SK-N-DZ (cell line): ENCODE measurements at regions not wholly inside any gene's neighbourhood (a gene's known extent, or its start where the extent isn't known, plus 50 kb on each side); places are given as distances from the start of the nearest gene placed in this dataset.
"Not testable (repeated sequence)": the region's sequence is repeated elsewhere in the genome, so short reads cannot be mapped to it uniquely, and the experiment has no call there.

Source experiments
- DNase-seq: peaks from one replicate; pipeline ENCODE4 v3.0.0-alpha.2; 2015; ENCODE audit warnings: low spot score

GRCh38 chr16:64305663-64306062 lies 816.2 kb downstream of the CDH11 start:
- no peak for DNase-seq

GRCh38 chr16:64304951-64305350 lies 816.9 kb downstream of the CDH11 start:
- DNase-seq = no peak

- DNase-seq = no peak
These were observed 817.5 kb downstream of the CDH11 start for GRCh38 chr16:64304396-64304795.

- DNase-seq = no peak
These were observed 823.8 kb downstream of the CDH11 start for GRCh38 chr16:64297863-64298600.

GRCh38 chr16:64295466-64295865 lies 826.4 kb downstream of the CDH11 start:
- DNase-seq = no peak

- DNase-seq = no peak
These were observed 828.9 kb downstream of the CDH11 start for GRCh38 chr16:64292953-64293352.

- DNase-seq = no peak
These were observed 829.7 kb downstream of the CDH11 start for GRCh38 chr16:64292161-64292560.

GRCh38 chr16:64290461-64290860 lies 831.4 kb downstream of the CDH11 start:
- DNase-seq = no peak

- DNase-seq = no peak
These were observed 834.0 kb downstream of the CDH11 start for GRCh38 chr16:64287655-64288528.

GRCh38 chr16:64282181-64282580 lies 839.7 kb downstream of the CDH11 start:
- DNase-seq = no peak

GRCh38 chr16:64280317-64280716 lies 841.5 kb downstream of the CDH11 start:
- DNase-seq = no peak

GRCh38 chr16:64278196-64278595 lies 843.7 kb downstream of the CDH11 start:
- DNase-seq = no peak

GRCh38 chr16:64276646-64277045 lies 845.2 kb downstream of the CDH11 start:
- DNase-seq = no peak

GRCh38 chr16:64272028-64272427 lies 849.8 kb downstream of the CDH11 start:
- DNase-seq = no peak

GRCh38 chr16:64269756-64270155 lies 852.1 kb downstream of the CDH11 start:
- no peak for DNase-seq

GRCh38 chr16:64265756-64266155 lies 856.1 kb downstream of the CDH11 start:
- no peak for DNase-seq

GRCh38 chr16:64260631-64261401 lies 861.0 kb downstream of the CDH11 start:
- not testable (repeated sequence) for DNase-seq

GRCh38 chr16:64254443-64255367 lies 867.2 kb downstream of the CDH11 start:
- DNase-seq = no peak

GRCh38 chr16:64253525-64253924 lies 868.3 kb downstream of the CDH11 start:
- DNase-seq = no peak

- no peak for DNase-seq
These were observed 868.8 kb downstream of the CDH11 start for GRCh38 chr16:64253096-64253495.

- DNase-seq = no peak
These were observed 870.1 kb downstream of the CDH11 start for GRCh38 chr16:64251742-64252141.
